NCI-H82 treated with DMSO at 0.1 percent for 48 hours (cell line): ENCODE measurements at regions not wholly inside any gene's neighbourhood (a gene's known extent, or its start where the extent isn't known, plus 50 kb on each side); places are given as distances from the start of the nearest gene placed in this dataset.

Experiments used
- DNase-seq: peaks from one replicate; lab custom pipeline; 2025; ENCODE audit not compliant: unreplicated experiment; lab: John Stamatoyannopoulos, UW

- DNase-seq: no peak
Observed at GRCh38 chr9:108526518-108526917, 329.3 kb downstream of the ACTL7B start.

GRCh38 chr9:108525186-108525585, 330.6 kb downstream of the ACTL7B start:
- no peak for DNase-seq

- no peak for DNase-seq
Observed at GRCh38 chr9:108521063-108521590, 334.7 kb downstream of the ACTL7B start.

GRCh38 chr9:108519437-108519836, 336.3 kb downstream of the ACTL7B start:
- no peak for DNase-seq

GRCh38 chr9:108517651-108518365, 338.0 kb downstream of the ACTL7B start:
- DNase-seq: no peak

- DNase-seq: no peak
Observed at GRCh38 chr9:108516391-108516790, 339.4 kb downstream of the ACTL7B start.

GRCh38 chr9:108515856-108516255, 339.9 kb downstream of the ACTL7B start:
- no peak for DNase-seq

- no peak for DNase-seq
Observed at GRCh38 chr9:108512426-108513173, 343.2 kb downstream of the ACTL7B start.

- no peak for DNase-seq
Observed at GRCh38 chr9:108511307-108511706, 344.5 kb downstream of the ACTL7B start.

GRCh38 chr9:108496846-108497245, 358.9 kb downstream of the ACTL7B start:
- DNase-seq: no peak

- DNase-seq: no peak
Observed at GRCh38 chr9:108489567-108489966, 366.2 kb downstream of the ACTL7B start.

GRCh38 chr9:108486831-108487230, 369.0 kb downstream of the ACTL7B start:
- no peak for DNase-seq

- DNase-seq: no peak
Observed at GRCh38 chr9:108484468-108484867, 371.3 kb downstream of the ACTL7B start.

- DNase-seq: no peak
Observed at GRCh38 chr9:108483676-108484075, 372.1 kb downstream of the ACTL7B start.

- DNase-seq: peak; percentile 10
Observed at GRCh38 chr9:108479989-108480652, 375.7 kb downstream of the ACTL7B start.

GRCh38 chr9:108478431-108479332, 377.1 kb downstream of the ACTL7B start:
- no peak for DNase-seq

GRCh38 chr9:108477529-108478006, 378.2 kb downstream of the ACTL7B start:
- DNase-seq: no peak

- no peak for DNase-seq
Observed at GRCh38 chr9:108476574-108476973, 379.2 kb downstream of the ACTL7B start.

- no peak for DNase-seq
Observed at GRCh38 chr9:108475813-108476212, 380.0 kb downstream of the ACTL7B start.

GRCh38 chr9:108474356-108474755, 381.4 kb downstream of the ACTL7B start:
- DNase-seq: no peak
